Spinal cord (tissue), 9 donors: ENCODE measurements at regions not wholly inside any gene's neighbourhood (a gene's known extent, or its start where the extent isn't known, plus 50 kb on each side); places are given as distances from the start of the nearest gene placed in this dataset.

Experiments
- DNase-seq, 6 donors: peaks; one replicate each; pipeline versions ENCODE4 v3.0.0 to v3.0.0-alpha.2; 2013 to 2015; ENCODE audit warnings: low spot score in 6 of 6, low read depth in 4 of 6
- H3K27ac ChIP-seq: one replicate; pipeline ENCODE4 v1.5.1; 2013; ENCODE audit warnings: low read depth, low read length, control low read depth
- H3K27me3 ChIP-seq: one replicate; pipeline ENCODE4 v1.6.1; 2013; ENCODE audit warnings: low read length; ENCODE audit not compliant: control insufficient read depth, insufficient read depth
- H3K36me3 ChIP-seq: one replicate; pipeline ENCODE4 v1.6.1; 2013; ENCODE audit warnings: low read length; ENCODE audit not compliant: control insufficient read depth, insufficient read depth
- H3K4me1 ChIP-seq: one replicate; pipeline ENCODE4 v1.6.1; 2013; ENCODE audit warnings: low read length; ENCODE audit not compliant: control insufficient read depth, insufficient read depth
- H3K4me3 ChIP-seq: one replicate; pipeline ENCODE4 v1.5.1; 2013; ENCODE audit warnings: low read depth, low read length, control low read depth
- H3K9me3 ChIP-seq: one replicate; pipeline ENCODE4 v1.6.1; 2013; ENCODE audit warnings: low read length; ENCODE audit not compliant: control insufficient read depth, insufficient read depth
- WGBS: methylation state at CpG from one replicate; pipeline ENCODE4 v1.1.5; 2013; ENCODE audit warnings: missing lambda C conversion rate; ENCODE audit not compliant: insufficient coverage; 5-methylcytosine and 5-hydroxymethylcytosine counted together
- donor health status: healthy.

DNA sequence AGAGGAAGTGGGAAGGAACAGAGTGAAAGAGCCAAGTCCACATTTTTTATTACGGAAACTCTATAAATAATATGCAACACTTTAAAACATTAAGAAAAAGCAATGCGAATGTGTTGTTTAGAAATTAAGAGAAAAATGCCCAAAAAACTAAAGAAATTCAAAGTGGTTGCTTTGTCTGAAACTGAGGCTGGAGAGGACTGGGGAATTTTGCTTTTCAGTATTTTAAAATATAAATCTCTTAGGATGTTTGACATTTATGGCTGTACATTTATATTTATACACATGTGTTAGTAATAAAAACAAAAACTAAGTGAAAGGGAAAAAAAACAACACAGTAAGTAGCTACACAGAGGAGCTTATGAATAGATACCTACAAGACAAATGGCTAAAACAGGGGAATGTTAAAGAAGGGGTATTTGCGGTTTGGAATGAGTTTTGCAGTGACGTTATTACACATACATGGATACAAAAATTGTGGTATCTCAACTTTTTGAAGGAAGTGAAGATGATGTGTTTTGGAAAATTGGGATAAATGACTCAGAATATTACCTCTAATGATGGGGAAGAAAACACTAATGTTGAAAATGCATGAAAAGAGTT is 97.0 kb upstream of the DRD2 start:
- H3K27me3 ChIP-seq, result no peaks in the 10 kb centered on the region
- no peak overlapping the region for H3K27ac ChIP-seq
- no CpG with 5 or more reads among the region's 4 CpGs for WGBS
- H3K4me3 ChIP-seq, result no peak overlapping the region
- peaks cover 5% of the 10 kb centered on the region for H3K4me1 ChIP-seq
- DNase-seq, result no peak
- H3K9me3 ChIP-seq, result no peaks in the 10 kb centered on the region
- no peaks in the 10 kb centered on the region for H3K36me3 ChIP-seq

- H3K4me1 ChIP-seq, result peaks cover 7% of the 10 kb centered on the region
- H3K9me3 ChIP-seq, result no peaks in the 10 kb centered on the region
- 57% methylated on average over 2 of the region's 4 CpGs for WGBS
- no peak overlapping the region for H3K27ac ChIP-seq
- no peaks in the 10 kb centered on the region for H3K36me3 ChIP-seq
- no peak overlapping the region for H3K4me3 ChIP-seq
- DNase-seq, result no peak
- H3K27me3 ChIP-seq, result no peaks in the 10 kb centered on the region
Observed at GRCh38 chr11:113571531-113571930, 96.3 kb upstream of the DRD2 start.

- Histone ChIP-seq H3K27ac (no peak overlapping the region), H3K4me1 (peaks cover 8% of the 10 kb centered on the region), H3K27me3 (no peaks in the 10 kb centered on the region), H3K4me3 (no peak overlapping the region), H3K36me3 (no peaks in the 10 kb centered on the region), H3K9me3 (no peaks in the 10 kb centered on the region)
- DNase-seq, result no peak
Observed at GRCh38 chr11:113570906-113571305, 95.7 kb upstream of the DRD2 start.

DNA sequence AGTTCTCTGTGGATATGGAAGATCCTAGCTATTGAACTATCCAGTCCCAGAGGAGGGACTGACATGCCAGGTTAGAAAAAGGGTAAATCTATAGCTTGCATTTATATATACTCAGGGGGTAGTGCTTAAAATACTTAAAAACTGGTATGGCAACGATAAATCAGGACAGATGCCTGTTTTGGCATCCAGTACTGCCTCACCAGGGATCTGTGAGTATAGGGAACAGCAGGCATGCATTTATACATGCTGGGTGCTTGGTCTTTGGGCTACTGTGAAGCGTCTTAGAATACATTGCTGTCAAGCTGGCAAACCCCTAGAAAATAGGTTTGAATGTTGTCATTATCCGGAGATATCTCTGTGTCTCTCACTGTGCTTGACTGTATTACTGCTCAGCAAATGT is 94.2 kb upstream of the DRD2 start:
- no peaks in the 10 kb centered on the region for H3K36me3 ChIP-seq
- 80% methylated on average over 3 of the region's 3 CpGs for WGBS
- peak in 1 of 6 donors; percentile 71 for DNase-seq
- no peaks in the 10 kb centered on the region for H3K27me3 ChIP-seq
- peaks cover 8% of the 10 kb centered on the region for H3K4me1 ChIP-seq
- H3K4me3 ChIP-seq, result no peak overlapping the region
- H3K9me3 ChIP-seq, result no peaks in the 10 kb centered on the region
- H3K27ac ChIP-seq, result no peak overlapping the region

DNA sequence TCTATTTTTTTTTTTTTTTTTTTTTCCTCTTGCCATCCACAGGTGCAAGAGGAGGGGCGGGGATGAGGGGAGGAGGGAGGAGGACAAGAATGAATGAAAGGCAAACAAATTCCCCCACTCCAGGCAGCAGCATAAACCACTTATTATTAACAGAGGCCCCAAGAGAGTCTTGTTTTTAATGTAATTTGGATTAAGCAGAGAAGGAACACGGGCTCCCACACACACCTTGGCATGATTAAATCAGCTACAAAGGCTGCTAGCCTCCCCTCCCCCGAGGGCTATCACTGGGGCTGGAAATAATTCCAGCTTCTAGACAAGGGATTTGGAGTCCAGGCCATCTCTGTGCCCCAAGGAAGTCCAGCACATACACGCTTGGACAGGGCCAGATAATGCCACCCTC is 93.4 kb upstream of the DRD2 start:
- no peak overlapping the region for H3K27ac ChIP-seq
- no peaks in the 10 kb centered on the region for H3K9me3 ChIP-seq
- DNase-seq, result peak in 1 of 6 donors; percentile 77
- no peaks in the 10 kb centered on the region for H3K27me3 ChIP-seq
- H3K4me3 ChIP-seq, result no peak overlapping the region
- H3K36me3 ChIP-seq, result no peaks in the 10 kb centered on the region
- 48% methylated on average over 2 of the region's 4 CpGs for WGBS
- peaks cover 8% of the 10 kb centered on the region for H3K4me1 ChIP-seq

GRCh38 chr11:113567867-113568544 is 92.8 kb upstream of the DRD2 start:
- Histone ChIP-seq H3K4me1 (peaks cover 8% of the 10 kb centered on the region), H3K27ac (no peak overlapping the region), H3K27me3 (no peaks in the 10 kb centered on the region), H3K4me3 (no peak overlapping the region), H3K9me3 (no peaks in the 10 kb centered on the region), H3K36me3 (no peaks in the 10 kb centered on the region)
- WGBS, result 42% methylated on average over 4 of the region's 11 CpGs
- peak in 2 of 6 donors; percentile 40 to 63 for DNase-seq

DNA sequence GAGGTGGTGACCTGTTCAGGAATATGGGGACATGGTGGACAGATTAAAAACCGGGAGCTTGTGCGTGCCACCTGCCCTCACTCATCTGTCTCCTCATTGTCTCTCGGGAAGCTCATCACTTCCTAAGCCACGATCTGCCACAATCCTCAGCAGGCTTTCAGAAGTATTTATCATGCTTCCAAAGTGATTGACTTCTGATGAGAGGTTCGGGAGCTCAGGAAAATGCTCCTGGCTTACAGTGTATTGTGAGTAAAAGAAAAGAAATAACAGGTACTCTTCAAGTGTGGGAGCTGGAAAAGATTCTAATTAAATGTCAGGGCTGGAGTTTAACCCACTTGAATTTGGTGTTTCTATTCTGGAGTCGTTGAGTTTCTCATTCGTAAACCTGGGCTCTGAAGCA is 91.9 kb upstream of the DRD2 start:
- H3K36me3 ChIP-seq, result no peaks in the 10 kb centered on the region
- no peak for DNase-seq
- no peak overlapping the region for H3K4me3 ChIP-seq
- peaks cover 8% of the 10 kb centered on the region for H3K4me1 ChIP-seq
- no peaks in the 10 kb centered on the region for H3K27me3 ChIP-seq
- H3K9me3 ChIP-seq, result no peaks in the 10 kb centered on the region
- 100% methylated on average over 1 of the region's 7 CpGs for WGBS
- H3K27ac ChIP-seq, result no peak overlapping the region

- peak in 2 of 6 donors; percentile 90 for DNase-seq
- peaks cover 8% of the 10 kb centered on the region for H3K4me1 ChIP-seq
- WGBS, result 50% methylated on average over 3 of the region's 4 CpGs
Observed at GRCh38 chr11:113564527-113565130, 89.4 kb upstream of the DRD2 start.

DNA sequence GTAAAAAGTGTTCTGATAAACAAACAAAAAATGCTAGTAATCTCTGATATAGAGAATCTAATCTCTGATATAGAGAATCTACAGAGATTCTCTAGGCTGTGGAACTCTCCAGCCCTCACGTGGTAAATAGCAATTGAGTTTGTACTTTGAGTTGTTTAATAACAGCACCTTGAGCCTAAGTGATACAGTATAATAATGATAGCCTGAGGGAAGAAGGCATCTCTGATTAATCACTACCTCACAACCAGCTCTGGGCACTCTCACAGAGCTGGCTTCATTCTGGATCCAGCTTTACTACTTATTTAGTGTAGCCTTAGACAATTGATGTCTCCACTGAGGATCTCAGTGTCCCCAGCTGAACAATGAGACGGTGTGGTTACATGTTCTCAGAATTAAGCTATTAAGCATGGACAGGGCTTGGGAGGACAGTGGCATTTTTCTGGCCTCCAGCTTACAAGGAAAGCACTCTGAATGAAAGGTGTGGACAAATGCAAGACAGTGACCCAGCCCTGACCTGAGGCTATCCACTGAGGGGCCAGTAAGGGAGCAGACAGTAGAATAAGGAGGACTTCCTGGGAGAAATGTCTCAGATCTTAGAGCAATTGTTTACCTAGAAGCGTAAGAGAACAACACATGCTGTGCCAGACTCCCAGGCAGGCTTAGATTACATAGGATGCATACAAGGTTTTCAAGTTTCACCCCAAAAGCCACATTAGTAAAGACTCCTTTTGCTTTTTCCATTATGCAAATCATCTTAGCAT is 88.7 kb upstream of the DRD2 start:
- no peak overlapping the region for H3K4me3 ChIP-seq
- H3K27me3 ChIP-seq, result no peaks in the 10 kb centered on the region
- H3K9me3 ChIP-seq, result no peaks in the 10 kb centered on the region
- no peaks in the 10 kb centered on the region for H3K36me3 ChIP-seq
- peak in 1 of 6 donors; percentile 40 for DNase-seq
- peaks cover 8% of the 10 kb centered on the region for H3K4me1 ChIP-seq
- 35% methylated on average over 2 of the region's 3 CpGs for WGBS
- no peak overlapping the region for H3K27ac ChIP-seq

More at GRCh38 chr11:113564527-113565130, 89.4 kb upstream of the DRD2 start:
- H3K4me3 ChIP-seq, result no peak overlapping the region
- H3K36me3 ChIP-seq, result no peaks in the 10 kb centered on the region
- H3K9me3 ChIP-seq, result no peaks in the 10 kb centered on the region
- no peaks in the 10 kb centered on the region for H3K27me3 ChIP-seq
- H3K27ac ChIP-seq, result no peak overlapping the region
